ENCODE measurements at regions not wholly inside any gene's neighbourhood (a gene's known extent, or its start where the extent isn't known, plus 50 kb on each side); places are given as distances from the start of the nearest gene placed in this dataset.

DNA sequence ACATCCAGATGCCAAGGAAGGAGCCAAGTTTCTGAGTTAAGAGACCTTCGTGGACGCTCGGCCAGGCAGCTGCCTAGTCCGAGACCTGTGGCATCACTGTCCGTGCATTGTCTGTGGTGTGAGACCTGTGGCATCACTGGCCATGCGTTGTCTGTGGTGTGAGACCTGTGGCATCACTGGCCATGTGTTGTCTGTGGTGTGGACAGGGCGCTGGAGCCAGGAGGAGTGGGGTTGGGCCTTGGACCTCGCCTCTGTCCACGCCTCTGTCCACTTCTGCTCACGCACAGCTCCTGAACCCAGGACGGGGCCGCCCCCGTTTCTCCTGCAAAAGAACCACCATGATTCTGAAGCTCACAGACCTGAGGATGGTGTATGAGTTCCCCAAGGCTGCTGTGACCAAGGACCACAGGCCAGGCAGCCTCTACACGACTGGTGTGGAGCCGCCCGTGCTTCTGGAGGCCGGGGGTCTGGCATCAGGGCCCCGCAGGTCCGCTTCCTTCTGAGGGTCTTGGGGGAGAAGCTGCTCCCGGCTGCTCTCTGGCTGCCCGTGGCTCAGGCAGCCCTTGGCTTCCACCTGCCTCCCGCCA lies 1218.3 kb downstream of the BRD1 start:
- H3K4me1 ChIP-seq, result no peaks in the 10 kb centered on the region
- 81 to 94% (median 90%) methylated on average over 15 to 22 of the region's 22 CpGs for WGBS, 5 donors
- H3K27ac ChIP-seq, result no peak overlapping the region
- TF ChIP-seq EP300 (IDR thresholded peaks at IDR 0.05) (no peak), POLR2A (IDR thresholded peaks at IDR 0.05) (no peak), POLR2AphosphoS5 (IDR thresholded peaks at IDR 0.05) (no peak)
- TF ChIP-seq, protein P1, sequence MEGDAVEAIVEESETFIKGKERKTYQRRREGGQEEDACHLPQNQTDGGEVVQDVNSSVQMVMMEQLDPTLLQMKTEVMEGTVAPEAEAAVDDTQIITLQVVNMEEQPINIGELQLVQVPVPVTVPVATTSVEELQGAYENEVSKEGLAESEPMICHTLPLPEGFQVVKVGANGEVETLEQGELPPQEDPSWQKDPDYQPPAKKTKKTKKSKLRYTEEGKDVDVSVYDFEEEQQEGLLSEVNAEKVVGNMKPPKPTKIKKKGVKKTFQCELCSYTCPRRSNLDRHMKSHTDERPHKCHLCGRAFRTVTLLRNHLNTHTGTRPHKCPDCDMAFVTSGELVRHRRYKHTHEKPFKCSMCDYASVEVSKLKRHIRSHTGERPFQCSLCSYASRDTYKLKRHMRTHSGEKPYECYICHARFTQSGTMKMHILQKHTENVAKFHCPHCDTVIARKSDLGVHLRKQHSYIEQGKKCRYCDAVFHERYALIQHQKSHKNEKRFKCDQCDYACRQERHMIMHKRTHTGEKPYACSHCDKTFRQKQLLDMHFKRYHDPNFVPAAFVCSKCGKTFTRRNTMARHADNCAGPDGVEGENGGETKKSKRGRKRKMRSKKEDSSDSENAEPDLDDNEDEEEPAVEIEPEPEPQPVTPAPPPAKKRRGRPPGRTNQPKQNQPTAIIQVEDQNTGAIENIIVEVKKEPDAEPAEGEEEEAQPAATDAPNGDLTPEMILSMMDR (IDR thresholded peaks at IDR 0.05), result no peak
- no peaks in the 10 kb centered on the region for H3K36me3 ChIP-seq
- no peak overlapping the region for H3K4me3 ChIP-seq
- intact Hi-C loops (cut with DNase I; ENCODE audit: low total_unique reads), result no loop called here
- DNase-seq, result no peak
- no peaks in the 10 kb centered on the region for H3K27me3 ChIP-seq
- H3K9me3 ChIP-seq, result peaks cover 0 to 10% (median 3%) of the 10 kb centered on the region in 4 donors

DNA sequence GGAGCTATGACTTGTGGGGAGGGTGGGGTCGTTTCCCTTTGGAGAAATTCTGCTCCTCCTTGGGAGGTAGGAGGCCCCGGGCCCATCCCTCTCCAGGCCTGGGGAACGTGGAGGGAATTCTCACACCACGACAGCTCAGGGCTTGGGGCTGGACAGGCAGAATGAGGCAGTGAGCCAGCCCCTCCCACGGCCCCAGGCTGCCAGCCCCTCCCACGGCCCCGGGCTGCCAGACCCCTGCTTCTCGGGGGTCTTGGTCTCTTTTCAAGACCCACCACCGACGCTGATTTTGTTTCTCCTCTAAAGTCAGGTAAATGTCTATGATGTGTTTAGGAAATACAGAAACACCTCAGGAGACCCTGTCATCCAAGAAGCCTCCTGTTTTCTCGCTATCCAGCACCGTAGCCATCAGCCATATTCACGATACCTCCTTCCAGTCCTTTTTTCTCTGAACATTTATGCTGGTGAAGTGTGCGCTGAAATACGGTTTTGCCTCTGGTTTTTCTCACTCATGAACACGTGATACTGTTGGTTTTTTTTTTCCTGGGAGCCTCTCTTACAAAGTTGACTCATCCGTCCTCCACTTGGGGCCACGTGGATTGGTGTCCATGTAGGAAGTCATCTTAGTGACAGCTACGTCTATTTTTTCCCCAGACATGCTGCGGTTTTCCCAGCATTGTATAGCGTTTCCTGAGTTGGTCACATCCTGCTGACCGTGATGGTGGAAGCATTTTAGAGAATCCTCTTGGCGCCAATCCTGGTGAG lies 1219.6 kb downstream of the BRD1 start:
- Histone ChIP-seq H3K27ac (no peak overlapping the region), H3K9me3 (peaks cover 0 to 10% (median 3%) of the 10 kb centered on the region in 4 donors), H3K4me3 (no peak overlapping the region), H3K27me3 (peaks cover 0 to 4% (median 0%) of the 10 kb centered on the region in 3 donors), H3K4me1 (no peaks in the 10 kb centered on the region), H3K36me3 (no peaks in the 10 kb centered on the region)
- WGBS, 5 donors, result 55 to 75% (median 73%) methylated on average over 23 of the region's 23 CpGs
- intact Hi-C loops (cut with DNase I; ENCODE audit: low total_unique reads), result no loop called here
- DNase-seq, result peak in 1 of 2 donors; percentile 21
- TF ChIP-seq POLR2AphosphoS5 (IDR thresholded peaks at IDR 0.05) (no peak), POLR2A (IDR thresholded peaks at IDR 0.05) (no peak), EP300 (IDR thresholded peaks at IDR 0.05) (no peak)
- TF ChIP-seq, protein P1 (IDR thresholded peaks at IDR 0.05), result no peak

DNA sequence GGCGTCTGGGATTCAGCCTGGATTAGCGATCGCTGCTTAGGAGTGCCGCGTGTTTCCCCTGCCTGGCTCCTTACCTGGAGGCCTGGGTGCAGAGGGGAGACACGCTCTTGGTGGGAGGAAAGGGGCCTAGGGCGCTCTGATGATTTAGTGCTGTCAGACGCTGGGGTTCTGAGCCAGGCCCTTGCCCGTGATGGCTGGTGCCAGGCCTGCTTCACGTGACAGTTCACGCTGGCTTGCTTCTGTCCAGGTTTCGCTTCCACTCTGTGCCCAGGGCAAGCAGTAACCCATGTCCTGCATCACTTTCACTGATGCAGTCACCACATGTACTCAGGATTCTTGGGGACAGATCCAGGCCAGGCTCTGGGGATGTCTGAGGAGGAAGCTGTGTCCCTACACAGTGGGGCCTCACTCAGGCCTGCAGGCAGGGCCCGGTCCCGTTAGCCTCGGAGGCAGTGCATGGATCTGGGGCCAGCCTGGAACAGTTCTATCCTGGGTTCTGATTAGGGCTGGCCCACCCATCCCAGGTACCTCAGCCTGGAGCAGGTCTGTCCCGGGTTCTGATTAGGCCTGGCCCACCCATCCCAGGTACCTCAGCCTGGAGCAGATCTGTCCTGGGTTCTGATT lies 1220.9 kb downstream of the BRD1 start:
- no peak for DNase-seq
- no peaks in the 10 kb centered on the region for H3K36me3 ChIP-seq
- 82 to 92% (median 90%) methylated on average over 9 to 16 of the region's 16 CpGs for WGBS, 5 donors
- no peak overlapping the region for H3K27ac ChIP-seq
- peaks cover 0 to 10% (median 0%) of the 10 kb centered on the region in 3 donors for H3K27me3 ChIP-seq
- H3K9me3 ChIP-seq, result peaks cover 0 to 10% (median 3%) of the 10 kb centered on the region in 4 donors
- H3K4me1 ChIP-seq, result no peaks in the 10 kb centered on the region
- TF ChIP-seq, protein P1 (IDR thresholded peaks at IDR 0.05), result no peak
- TF ChIP-seq POLR2A (IDR thresholded peaks at IDR 0.05) (no peak), EP300 (IDR thresholded peaks at IDR 0.05) (no peak), POLR2AphosphoS5 (IDR thresholded peaks at IDR 0.05) (no peak)
- H3K4me3 ChIP-seq, result no peak overlapping the region
- intact Hi-C loops (cut with DNase I; ENCODE audit: low total_unique reads), result no loop called here

DNA sequence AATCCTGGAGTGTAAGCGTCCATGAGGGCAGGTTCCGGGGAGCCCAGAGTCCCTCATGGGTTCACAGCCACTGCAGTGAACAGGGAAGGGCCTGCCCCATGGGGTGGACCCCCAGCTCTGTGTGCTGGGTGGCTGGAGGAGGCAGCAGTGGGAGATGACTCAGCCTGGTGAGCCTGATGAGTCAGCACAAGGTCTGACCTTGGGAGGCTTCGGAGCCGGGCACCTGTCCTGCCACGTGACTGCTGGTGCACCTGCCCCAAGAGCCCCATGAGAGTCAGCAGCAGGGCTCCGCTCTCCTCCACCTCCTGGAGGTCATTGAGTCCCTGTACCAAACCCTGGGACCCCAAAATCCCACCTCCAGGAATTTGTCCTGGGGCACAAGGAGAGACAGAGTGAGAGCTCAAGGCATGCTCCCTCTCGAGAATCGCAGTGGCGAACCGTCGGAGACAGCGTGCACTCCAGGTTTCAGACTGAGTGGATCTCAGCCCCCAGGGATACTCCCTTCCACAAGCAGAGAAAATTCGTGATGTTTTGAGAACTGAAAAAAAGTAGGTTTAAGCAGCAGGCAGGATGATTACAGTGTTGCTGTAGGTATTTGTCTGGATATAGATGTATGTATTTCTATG lies 1221.7 kb downstream of the BRD1 start:
- no peaks in the 10 kb centered on the region for H3K36me3 ChIP-seq
- no peaks in the 10 kb centered on the region for H3K4me1 ChIP-seq
- WGBS, 5 donors, result 79 to 87% (median 81%) methylated on average over 10 to 13 of the region's 13 CpGs
- no peak for DNase-seq
- H3K27ac ChIP-seq, result no peak overlapping the region
- intact Hi-C loops (cut with DNase I; ENCODE audit: low total_unique reads), result no loop called here
- H3K9me3 ChIP-seq, result peaks cover 0 to 4% (median under 1%) of the 10 kb centered on the region in 4 donors
- no peak overlapping the region for H3K4me3 ChIP-seq
- H3K27me3 ChIP-seq, result peaks cover 0 to 11% (median 0%) of the 10 kb centered on the region in 3 donors
- TF ChIP-seq POLR2A (IDR thresholded peaks at IDR 0.05), result no peak
- TF ChIP-seq POLR2AphosphoS5 (IDR thresholded peaks at IDR 0.05), result no peak
- TF ChIP-seq EP300 (IDR thresholded peaks at IDR 0.05), result no peak
